NCI-H1417 treated with DMSO at 0.1 percent for 48 hours (cell line): ENCODE measurements at regions not wholly inside any gene's neighbourhood (a gene's known extent, or its start where the extent isn't known, plus 50 kb on each side); places are given as distances from the start of the nearest gene placed in this dataset.

Experiments
- DNase-seq: peaks from one replicate; lab custom pipeline; 2025; lab: John Stamatoyannopoulos, UW

DNA sequence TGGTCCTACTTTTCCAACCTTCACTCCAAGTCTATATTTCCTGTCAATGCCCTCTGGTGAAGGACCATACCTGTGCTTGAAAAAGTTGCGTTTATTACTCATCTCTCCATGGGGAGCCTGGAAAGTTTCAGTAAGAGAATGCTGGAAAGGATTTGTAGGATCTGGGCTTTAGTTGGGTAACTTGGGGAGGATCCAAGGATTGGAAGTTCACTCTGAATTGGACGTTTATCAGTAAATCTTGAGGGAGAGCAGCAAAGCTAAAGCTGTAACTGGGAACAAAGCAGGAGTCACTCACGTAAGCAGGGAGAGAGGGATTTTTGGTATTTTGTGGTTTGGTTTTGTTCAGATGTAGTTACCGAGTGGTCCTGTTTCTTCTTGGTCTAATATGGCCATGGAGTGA, 51.4 kb upstream of the NPVF start:
- DNase-seq, result no peak

DNA sequence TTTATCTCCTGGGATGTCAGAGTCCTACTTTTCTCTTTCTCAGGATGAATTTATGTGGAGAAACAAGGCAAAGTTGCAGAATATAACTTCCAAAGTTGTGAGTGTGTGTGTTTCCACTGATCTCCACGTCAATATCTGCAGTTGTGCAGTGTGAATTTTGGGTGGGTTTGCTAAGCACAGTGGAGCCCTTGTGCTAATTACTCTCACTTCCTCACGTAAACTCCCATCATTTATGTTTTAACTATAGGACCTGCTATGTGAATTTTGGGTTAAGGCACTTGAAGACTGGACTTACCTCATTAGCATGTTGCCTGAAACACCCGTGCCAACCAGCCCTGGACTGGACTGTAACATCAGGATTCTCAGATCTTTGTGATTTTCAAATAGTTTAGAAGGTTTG, 51.9 kb upstream of the NPVF start:
- DNase-seq, result no peak

DNA sequence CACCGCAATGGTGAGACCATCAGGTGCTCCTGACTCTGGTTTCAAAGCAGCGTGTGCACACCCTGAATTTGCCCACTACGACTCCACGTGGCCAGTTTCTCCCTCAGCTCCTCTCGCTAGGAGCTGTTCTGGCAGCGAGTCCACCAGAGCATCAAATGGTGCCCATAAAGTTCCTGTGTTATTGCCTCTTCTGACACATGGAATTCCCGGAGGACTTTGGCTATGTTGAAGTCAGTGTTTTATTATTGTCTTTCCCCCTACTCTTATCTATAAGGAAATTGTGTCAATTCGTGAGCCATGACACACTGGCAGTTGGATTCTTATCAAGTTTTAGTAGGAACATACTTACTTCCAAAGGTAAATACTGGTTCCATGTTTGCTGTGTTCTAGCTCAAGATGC, 53.9 kb upstream of the NPVF start:
- DNase-seq, result no peak

DNA sequence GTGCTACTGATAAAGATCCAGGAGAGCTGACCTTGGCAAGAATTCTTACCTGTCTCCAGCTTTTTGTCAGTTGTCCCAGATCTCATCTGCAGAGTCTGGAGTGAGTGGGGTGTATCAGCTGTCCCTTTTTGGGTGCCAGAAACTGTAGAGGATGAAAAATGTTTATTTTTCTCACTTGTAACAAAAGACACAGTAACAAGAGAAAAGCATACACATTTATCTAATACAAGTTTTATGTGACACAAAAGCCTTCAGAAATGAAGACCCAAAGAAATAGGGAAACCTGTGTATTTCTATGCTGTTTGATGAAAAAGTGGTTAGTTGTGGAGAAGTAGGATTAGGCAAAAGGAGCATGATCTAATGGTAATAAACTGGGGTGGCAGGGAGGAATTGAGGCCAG, 58.5 kb upstream of the NPVF start:
- no peak for DNase-seq

DNA sequence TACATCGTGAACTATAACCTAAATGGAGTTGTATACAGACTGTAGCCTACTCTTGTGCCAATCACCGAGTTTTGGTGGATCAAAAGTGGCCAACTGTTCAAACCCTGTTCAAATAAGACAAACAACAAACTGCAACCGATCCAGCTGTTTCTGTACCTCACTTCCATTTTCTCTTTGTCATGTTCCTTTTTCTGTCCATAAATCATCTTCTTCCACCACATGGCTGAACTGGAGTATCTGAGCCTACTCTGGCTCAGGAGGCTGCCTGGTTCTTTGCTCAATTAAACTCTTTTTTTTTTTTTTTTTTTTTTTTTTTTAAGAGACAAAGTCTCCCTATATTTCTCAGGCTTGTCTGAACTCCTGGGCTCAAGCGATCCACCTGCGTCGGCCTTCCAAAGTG, 59.0 kb upstream of the NPVF start:
- DNase-seq, result no peak

DNA sequence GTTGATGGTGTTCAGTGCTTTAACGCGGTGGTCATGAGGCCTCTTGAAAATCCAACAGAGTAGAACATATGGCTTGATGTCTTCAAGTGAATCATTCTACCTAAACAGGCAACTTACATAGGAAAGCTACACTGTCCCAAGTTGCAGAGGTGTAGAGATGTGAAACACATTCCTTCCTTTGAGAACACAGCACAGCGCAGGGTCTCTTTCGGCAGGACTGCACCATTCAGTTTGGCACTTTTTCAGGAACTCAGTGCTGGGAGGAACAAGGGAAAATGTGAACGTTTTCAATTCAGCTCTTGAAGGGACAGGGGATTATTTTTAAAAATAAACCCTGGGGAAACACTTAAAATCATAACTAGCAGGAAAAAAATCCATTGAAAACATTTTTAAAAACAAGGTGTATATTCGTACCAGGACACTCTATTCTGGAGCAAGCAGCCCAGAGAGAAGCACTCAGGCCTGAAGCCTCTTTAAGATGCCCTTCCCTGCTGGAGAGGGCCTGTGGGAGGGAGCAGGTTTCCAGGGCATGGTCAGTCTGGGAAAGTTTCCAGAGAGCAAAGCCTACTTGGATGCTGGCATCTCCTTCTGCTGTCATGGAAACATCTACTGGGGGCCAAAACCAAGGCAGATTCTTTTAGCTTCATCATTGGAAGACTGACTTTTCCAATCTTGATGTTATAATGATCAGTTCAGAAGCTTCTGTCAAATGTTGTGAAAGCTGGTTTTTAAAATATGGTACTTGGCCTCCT, 60.4 kb upstream of the NPVF start:
- DNase-seq, result no peak

DNA sequence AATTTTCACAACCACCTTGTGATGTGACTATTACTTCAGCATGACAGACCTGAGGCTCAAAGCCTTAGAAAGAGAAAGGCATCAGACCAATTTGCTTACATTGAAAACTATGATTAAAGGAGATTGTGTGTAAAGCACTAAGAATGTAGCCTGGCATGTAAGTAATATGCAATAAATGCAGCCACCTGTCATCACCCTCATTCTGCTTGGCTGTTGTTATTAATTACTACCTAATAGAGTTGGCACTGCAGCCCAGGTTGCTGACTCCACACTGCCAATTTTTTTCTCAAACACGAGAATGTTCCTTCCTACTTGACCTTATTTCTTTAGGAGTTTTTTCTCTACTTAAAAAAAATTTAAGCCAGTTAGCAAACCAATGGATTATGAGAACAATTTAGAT, 61.2 kb upstream of the NPVF start:
- DNase-seq, result no peak

DNA sequence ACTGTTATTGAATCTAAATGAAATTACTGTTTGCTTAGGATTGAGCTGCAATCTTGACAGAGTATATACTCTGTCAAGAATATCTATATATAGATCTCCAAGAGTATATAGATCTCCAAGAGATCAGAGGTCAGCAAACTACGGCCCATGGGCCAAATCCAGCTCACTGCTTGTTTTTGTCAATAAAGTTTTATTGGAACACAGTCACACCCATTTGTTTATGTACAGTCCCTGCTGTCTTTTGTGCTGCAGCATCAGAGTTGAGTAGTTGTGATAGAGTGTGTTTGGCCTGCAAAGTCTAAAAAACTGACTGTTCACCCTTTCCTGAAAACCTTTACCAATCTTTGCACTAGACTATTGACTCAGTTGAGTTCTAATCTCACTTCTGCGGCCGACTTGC, 66.3 kb upstream of the NPVF start:
- DNase-seq, result no peak

DNA sequence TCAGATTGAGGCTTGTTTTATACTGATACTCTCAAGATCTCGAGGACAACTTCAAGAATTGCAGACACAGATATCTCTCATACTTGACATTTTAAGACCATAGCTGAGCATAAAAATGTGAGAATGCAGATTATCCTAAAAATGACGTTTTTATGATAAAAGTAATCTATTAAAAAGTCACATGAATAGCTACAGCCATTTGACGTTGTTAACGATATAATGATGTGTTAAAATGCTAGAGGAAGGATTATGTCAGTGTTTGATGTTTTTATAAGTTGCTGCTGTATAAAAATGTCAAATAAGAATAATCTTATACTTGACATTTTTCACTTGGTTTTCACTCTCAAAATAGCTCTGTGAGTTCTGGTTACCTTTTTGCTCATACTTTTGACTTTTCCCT, 67.1 kb upstream of the NPVF start:
- no peak for DNase-seq

DNA sequence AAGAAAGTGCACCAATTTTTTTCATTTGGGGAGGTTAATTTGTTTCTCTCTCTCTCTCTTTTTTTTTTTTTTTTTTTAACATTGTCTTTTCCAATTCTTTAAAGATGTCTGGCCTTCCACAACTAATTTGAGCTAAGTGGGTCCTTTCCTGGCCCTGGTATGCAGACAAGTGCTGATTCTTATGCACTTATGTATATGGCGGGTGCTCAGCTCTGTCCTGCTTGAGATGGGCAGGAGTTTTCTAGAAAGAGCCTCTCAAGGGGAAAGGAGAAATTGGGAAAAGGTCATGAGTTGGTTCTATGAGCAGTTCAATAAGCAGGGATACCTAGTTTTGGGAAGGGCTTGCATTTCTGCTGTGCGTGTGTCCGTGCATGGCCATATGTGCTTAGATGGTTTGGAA, 67.8 kb upstream of the NPVF start:
- no peak for DNase-seq

DNA sequence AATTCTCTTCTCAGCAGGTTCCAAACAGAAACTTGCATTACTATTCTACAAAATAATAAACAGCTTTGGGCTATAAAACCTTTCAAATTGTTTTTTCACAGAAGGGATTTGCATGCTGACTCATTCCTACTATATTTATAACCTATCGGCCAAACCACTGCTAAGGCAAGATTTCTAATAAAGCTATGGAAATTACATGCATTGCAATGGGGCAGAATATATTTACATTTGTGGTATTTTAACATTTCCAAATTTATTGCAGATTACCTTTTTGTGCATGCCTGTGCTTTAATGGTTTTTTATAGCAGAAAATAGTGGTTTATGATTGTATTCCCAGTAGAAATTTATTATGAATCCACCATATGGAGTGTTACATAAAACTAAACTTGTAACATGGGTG, 69.0 kb upstream of the NPVF start:
- no peak for DNase-seq

DNA sequence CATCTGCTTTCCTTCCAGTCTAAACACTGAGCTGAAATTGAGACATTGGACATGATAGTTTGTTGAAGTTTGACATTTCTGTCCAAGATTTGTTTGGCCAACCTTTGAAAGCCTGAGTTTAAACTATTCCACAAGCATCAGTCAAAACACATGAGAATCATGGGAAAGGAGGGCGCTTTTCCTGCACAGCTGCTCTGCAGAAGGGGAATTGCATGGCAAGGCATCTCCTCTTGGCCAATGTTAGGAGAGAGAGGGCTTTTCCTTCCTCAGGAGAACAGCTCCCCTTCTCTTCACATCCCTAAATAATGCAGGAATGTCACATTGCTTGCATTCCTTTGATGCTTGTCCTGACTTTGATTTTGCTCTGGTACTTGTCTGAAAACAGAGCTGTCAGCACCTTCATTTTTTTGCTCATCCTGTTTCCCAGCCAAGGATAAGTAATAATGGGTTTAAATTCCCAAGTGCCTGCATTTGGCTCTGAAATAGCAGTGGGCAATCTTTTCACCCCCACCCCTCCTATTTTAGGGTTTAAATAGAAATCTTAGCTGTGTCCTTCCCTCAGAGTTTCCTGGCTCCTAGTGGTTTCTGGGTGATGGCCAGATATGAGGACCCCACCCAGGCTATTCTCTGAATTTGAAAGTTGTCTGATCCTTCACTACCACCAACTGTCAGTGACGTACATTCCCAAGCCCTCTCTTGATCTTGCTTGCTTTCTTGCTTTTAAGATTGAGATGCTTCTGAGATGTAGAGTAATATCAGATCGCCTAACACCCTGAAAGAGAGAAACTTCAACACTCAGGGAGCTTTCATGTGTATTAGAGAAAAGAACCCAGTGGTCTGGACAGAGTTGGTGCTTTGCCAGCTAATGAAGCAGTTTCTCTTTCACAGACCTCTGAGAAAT, 75.2 kb upstream of the NPVF start:
- DNase-seq, result no peak

DNA sequence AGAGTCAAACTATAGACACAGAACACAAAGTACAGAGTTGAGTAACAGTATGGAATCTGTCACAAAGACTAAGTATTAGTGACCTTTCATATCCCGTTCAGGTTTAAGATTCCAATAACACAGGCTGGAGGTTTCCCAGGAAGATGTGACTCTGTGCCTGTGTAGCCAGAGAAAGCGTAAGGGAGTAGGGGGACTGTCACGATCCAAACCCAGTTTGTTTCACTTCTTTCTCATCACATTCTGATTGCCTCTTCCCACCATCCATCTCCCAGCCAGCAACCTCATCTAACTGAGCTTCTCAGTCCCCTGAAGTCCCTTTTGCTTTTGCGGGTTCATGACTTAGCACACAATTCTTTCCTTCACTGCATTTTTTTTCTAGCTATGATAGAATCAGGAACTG, 76.4 kb upstream of the NPVF start:
- DNase-seq, result no peak

DNA sequence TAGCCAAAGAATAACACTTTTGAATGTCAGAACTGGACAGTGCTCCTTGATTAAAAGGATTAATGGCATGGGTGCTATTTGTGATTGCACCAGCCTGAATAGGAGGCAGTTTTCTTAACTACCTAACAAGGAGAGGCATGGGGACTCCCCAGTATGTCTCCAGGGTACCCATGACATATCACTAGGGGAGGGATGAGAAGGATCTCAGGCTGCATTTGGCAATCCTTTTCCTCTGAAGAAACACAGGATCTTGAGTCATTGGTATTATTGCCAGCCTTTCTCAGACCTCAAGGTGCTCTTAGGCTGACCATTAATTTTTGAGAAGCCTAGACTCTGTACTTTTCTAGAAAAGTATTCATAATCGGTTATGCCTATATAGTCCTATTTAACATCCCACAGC, 77.5 kb upstream of the NPVF start:
- no peak for DNase-seq

DNA sequence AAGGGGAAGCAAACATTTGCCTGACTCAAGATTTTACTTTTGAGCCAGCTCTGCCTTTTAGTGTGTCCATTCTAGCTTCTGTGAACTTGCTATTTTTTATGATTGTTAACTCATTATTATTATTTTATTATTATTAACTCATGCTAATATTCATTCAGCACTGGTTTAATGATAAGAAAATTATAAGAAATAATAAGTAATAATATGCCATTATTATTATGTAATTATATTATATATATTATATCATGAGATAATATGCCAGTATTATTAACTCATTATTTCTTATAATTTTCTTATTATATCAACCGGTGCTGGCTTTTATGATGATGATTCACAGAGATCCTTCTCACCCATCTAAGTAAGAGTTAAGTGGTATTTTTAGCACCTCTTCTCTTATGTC, 79.3 kb upstream of the NPVF start:
- DNase-seq, result no peak

DNA sequence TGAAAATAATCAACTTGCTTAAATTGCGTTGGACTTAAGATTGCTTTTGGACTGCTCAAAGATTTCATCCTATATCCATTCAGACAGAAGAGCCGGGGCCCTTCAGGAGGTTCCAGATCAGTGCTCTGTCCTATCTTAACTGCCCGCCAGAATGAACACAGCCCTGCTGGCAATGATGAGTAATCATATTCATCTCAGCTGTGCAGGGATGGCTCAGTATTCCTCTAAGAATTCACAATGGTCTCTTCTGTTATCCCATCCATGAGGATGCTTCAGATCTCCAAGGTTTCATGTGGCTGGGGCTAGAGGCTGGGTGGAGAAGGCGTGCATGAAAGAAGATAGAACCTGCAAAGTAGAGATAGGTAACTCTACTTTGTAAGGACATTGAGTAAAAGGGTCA, 80.0 kb upstream of the NPVF start:
- no peak for DNase-seq

DNA sequence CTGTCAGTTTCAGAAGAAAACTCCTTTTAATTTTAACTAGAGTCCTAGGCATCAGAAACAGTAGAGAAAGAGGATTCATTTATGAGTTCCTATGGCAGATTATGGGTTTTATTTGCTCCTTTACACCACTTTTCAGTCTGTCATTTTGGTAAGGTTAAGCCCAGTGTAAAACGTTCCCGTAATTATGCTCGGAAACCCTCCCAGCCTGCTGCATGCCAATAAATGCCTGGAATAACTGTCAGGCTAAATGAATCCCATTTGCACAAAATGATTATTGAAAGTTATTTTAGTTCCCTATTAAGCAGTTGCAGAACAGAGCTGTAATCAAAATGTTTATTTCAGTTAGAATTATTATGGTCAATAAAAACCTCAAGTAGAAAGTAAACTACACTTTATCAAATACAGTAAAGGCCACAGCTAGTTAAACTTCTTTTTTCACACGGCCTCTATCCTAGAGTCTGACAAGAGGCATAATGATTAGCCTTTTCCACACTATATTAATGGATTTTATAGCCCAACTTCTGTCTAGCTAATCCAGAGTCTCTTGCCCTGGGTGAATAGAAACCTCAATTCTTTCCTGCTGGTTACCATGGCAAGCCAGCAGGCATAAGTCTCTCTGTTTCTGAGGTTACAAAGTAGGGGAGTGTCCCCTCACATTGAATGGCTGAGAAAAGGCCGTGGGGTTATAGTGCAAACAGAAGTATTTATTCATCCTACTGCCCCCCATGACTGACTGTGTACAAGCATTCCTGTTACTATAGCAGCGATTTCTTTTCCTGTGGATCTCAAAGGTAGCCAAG, 80.8 kb upstream of the NPVF start:
- no peak for DNase-seq

DNA sequence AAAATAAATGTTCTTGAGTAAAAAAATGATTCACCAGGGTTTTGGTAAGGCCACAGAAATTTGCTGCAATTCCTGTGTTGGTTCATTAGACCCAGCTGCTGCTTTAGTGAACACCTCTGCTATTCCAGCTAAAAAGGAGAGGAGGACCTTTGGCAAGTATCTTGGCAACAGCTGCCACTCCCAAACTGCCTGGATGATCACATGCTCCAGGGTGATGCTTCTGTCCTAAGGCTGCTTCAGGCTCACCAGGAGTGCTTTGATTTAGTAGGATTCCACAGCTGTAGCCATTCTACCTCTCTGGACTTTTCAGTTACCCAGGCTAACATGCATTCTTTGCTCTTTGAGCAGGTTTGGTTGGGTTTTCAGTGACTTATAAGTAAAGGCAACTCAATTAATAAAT, 82.6 kb upstream of the NPVF start:
- no peak for DNase-seq

DNA sequence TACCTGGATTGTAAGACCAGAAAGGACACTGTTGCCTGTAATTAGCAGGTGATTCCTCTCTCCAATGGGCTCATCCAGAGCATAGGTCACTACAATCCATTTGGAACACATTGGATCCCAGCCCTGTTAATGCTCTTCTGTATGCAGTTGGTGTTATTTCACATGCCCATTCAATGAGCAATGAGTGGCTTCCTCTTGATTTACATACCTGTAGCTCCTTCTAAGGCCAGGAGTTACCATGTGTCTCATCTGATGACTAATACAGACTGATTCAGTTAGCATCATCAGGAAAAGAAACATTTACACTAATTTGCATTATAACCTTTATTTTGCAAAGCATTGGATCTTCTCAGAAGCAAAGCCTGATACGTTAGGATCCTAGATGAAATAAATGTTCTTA, 83.1 kb upstream of the NPVF start:
- no peak for DNase-seq

DNA sequence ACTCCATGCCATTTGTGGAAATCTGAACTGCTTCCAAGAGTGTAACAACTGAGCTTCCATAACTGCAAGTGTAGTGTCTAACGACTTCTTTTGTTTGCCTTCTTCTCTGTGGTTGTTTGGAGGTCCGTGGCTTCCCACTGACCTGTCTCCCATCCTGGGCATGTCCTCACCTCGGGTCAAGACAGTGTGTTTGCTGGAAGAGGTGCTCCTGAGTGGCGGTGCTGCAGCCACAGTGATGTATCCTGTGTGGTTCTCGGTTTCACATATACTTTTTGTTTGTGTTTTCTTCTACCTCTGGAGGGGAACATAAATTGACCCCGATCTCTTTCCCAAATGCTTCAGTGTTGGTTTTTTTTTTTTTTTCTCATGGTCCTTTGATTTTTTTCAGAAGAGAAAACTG, 84.7 kb upstream of the NPVF start:
- DNase-seq, result no peak

DNA sequence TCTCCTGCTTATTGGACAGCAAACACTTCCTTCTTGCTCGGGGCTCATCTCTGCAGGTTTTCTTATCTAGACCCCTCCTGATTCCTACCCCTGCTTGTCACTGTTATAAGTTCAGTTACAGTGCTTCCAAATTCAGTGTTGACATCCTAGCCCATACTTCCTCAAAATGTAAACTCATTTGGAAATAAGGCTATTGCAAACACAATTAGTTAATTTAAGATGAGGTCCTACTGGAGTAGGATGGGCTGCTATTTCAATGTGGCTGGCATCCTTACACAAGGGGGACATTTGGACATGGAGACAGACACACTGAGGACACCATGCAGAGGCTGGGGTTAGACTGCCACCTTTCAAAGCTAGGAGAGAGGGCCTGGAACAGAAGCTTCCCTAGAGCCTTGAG, 85.2 kb upstream of the NPVF start:
- no peak for DNase-seq

DNA sequence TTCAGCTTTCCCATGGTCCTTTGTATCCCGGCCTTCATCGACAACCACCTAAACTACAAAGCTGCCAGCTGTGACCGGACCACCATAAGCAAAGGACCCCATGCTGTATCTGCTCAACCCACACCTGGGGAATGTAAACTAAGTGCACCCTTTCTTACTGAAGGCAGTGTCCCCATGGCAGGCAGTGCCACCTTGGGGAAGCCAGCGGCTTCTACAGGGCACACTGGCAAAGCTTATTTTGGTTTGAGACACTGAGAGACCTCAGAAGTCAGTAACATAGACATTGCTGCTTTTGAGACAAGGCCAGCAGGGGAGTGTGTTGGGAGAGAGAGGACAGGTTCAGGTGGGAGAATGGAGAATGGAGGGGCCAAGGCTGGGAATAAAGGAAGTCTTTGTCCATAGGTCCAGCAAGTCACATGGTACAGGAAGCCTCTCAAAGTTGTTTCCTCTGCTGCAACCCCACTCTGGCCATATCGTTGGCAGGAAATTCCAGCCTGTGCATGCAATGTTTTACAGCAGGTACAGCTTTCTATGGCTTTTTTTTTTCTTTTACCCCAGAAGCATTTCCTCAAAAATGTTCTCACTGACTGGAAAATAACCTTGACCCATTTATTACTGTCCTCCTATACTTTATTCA, 85.9 kb upstream of the NPVF start:
- DNase-seq, result no peak
